GM19372 (cell line): ENCODE measurements at regions not wholly inside any gene's neighbourhood (a gene's known extent, or its start where the extent isn't known, plus 50 kb on each side); places are given as distances from the start of the nearest gene placed in this dataset.

Source experiments
- ATAC-seq: cut with Tn5 transposase; IDR thresholded peaks from one replicate; pipeline ENCODE4 v1.9.1; 2021; ENCODE audit warnings: mild to moderate bottlenecking, low read depth, moderate library complexity; ENCODE audit not compliant: unreplicated experiment

DNA sequence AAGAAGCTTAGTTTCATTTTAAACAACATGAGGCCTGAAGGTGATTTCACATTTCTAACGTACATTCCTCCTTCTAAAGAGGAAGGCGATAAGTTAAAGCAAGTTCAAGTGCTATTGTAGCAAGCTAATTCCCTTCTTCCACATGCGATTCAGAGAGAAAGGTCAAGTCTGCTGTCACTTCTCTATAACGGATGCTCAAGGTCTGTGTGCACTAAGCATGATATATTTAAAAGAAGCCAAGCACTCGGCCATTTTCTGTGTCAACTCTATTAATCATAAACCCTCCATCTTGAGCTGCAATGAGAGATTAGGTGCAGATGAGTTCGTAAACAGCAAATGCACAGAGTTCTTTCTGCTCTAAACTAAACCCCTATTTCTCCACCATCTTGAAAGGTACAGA, 568.8 kb upstream of the ZFHX3 start:
- no peak for ATAC-seq

DNA sequence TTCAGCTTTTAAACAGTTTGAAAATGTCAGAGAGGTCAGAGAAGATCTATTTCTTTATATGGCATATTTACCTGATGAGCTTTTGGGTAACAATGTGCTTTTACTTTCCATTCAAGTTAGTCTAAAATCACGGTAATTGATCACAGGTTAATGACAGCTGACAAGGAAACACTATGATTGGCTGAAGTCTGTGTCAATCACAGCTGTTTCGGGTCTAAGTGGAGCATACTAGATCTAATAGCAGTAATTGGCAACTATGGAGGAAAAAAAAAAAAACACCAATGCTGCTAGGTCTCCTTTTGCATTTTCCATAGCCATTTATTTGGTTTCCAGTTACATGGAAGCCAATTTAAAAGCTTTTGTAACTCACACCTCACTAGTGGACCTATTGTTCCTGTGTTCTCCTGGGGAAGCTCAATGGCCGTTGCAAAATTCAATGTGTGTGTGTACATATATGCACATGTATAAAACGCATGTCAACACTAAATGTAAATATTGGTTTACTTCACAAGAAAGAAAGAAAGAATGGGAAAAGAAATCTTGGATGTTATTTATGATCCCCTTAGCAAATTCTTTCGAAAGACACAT, 568.3 kb upstream of the ZFHX3 start:
- ATAC-seq, result no peak

DNA sequence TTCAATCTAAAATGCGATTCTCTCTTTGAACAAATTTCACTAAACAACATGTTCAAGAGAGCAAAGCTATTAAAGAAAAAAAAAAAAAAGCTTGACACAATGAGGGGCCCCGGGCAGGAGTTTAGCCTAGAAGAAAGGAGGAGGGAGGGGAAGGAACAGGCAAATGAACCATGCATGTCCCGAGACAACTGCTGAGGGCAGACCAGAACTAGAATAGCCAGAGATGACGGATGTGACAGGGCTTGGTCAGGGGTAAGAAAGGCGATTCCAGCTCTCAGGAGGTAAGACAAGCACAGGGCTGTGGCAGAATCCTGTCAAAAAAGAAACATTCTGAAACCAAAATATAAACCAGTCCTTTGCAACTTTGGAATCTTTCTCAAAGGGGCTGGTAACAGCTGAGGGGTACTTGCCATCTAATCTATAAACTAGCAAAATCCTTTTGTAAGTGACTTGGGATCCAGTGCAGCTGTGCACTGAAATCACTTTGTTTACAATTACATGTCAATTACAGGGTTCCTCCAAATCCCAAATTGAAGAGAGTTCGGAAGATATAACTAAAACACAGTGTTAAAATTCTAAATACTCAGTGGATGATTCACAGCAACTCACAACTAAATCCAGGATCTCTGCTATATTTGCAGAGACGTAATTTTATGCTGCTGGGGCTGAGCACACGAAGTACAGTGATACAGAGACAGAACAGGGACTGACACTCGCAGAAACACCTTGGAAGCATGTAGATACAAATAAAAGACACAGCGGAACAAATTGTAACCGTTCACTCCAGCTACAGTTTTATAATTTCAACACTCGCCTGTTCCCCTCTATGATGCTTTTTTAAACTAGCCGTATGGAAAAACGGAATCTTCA, 567.4 kb upstream of the ZFHX3 start:
- ATAC-seq, result no peak

DNA sequence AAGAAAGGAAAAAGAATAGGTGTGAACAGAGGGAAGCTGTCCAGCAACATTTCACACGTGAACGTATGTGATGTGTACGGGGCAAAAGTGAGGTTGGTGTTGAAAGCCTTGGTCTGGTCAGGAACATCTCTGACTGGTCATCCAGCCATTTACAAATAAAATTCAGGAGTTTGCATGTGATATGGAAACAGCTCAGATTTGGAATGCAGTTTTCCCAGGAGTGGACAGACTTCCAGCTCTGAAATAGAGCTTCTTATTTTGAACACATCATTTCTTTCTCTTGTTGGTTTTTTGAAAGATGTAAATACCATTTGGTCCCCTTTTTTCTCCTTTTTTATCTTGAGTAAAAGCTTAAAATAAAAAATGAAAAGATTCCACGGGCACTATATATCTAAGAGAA, 566.2 kb upstream of the ZFHX3 start:
- ATAC-seq, result no peak

DNA sequence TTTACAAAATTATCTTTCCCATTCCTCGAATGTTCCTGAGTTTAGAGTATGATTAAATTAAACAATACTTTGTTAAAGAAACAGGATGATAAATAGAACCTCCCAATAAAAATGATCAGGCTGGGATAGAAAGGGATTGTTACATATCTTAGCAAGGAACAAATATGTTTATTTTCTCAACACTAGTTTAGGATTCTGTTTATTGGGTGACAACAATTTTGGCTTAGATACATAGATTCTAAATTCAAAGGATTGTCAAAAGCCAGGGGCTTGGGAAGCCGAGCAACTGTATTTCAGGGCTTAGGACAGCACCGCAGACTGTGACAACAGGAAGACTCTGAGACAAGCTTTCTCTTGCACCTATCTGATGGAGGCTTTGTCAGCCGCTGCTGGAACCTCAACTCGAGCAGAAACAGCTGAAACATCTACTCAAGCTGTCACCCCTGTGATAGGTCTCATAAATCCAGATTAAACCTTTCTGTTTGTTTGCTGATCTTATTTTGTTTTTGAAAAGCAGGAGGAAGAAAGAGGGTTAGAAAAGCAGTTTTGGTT, 562.8 kb upstream of the ZFHX3 start:
- ATAC-seq, result no peak

DNA sequence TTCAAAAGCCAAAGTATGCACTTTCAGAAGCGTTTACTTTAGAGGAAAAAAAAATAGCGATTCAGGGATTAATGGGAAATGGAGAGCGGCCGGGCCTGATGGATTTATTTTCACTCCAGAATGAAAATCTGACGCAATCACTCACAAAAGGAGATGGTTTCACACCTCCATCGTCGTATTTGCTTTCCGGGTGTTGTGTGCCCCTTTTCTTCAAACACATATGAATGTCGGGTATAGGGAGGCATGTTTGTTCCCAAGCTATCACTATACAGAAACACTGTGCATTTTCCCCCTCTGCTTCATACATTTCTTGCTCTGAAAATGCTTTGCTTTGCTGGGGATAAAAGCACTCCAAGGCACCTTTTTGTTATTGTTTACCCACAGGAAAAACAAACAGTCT, 562.2 kb upstream of the ZFHX3 start:
- no peak for ATAC-seq

DNA sequence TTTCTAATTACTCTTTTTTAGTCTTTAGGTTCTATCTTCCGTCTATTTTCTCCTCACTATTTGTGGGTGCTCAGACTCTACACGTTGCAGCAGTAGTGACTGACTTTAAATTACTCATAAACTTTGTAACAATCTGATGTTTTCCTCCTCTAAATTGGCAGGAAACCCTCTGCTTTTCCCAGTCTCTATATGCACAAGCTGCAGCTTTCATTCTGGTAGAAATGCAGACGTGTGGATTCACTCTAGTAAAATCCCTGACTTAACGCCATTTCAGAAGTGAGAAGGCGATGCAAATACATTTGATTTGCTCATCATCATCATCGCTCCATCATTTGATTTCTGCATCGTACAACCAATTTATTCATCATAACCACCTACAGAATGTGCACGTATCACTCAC, 561.0 kb upstream of the ZFHX3 start:
- no peak for ATAC-seq

DNA sequence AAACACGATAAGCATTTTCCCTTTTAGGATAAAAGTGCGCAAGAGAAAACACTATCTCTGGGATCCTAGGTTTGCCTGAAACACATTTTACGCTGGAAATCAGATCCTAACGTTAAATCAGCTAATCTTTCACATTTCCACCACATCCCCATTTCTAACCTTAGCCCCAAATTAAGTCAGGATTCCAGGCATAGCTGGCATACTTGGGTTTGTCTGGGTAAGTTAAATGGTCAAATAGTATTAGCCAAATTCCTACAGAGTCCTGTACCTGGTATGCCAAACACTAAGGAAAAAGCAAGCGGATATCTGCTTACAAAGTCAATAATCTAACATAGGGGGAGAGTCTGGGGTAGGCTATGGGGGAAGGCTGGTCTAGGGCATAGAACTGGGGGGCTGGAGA, 557.4 kb upstream of the ZFHX3 start:
- ATAC-seq, result no peak

DNA sequence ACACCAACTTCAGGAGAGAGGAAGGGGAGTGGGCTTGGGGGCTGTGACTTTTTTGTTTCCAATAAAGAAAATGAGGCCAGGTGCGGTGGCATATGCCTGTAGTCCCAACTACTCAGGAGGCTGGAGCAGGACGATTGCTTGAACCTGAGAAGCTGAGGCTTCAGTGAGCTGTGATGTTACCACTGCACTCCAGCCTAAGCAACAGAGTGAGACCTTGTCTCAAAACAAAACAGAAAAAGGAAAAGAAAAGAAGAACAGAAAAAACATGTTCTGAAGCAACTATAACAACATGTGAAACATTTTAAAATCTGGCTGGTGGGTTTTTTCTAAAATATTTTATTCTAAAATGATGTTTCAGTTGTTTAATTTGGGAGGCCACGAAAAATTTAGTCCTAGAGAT, 554.0 kb upstream of the ZFHX3 start:
- no peak for ATAC-seq

DNA sequence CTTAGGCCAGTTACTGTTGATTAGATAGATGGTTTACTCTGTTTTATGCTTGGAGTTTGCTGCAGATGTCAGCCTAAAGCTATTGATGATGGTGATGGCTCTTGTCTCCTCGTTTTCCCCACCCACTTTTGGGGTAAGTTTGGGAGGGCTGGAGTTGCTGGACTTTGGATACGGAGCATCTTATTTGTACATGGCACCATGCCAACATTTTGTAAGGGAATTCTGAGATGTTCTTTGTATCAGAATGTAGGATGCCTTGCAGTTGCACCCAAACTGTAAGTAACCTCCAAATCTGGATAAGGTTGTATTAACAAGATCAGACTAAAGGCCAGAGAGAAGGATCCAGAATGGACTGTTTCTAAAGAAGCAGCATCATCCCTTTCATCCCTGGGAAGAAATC, 551.9 kb upstream of the ZFHX3 start:
- ATAC-seq, result no peak

DNA sequence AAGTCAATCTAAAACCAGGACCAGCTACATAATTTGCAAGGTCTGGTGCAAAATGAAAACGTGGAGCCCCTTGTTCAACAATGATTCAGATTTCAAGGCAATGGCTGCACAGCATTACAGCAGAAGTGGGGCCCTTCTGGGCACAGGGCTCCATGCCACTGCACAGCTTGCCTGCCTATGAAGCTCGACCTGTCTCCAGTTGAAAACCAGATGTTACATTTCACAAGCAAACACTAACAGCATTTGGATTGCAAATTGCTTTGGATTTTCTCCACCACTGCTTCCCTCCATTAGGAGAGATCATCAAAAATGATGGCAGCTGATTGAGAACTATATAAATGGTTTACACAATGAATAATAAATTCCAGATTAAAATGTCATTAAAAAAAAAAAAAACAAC, 551.4 kb upstream of the ZFHX3 start:
- no peak for ATAC-seq

DNA sequence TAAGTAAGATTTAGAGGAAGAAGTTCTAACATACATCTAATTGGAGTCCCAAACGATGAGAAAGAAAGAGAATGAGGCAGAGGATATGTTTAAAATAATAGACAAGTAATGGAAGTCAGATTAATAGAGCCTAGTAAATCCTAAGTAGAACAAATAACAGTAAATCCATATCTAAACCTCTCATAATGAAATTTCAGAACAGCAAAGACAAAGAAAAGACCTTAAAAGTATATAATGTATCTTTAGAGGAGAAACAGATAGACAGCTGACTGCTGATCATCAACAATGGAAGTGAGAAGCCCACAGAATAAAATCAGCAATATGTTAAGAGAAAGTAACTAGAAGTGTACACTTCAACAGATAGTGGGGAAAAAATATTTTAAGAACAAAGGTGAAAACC, 536.2 kb upstream of the ZFHX3 start:
- ATAC-seq, result no peak

DNA sequence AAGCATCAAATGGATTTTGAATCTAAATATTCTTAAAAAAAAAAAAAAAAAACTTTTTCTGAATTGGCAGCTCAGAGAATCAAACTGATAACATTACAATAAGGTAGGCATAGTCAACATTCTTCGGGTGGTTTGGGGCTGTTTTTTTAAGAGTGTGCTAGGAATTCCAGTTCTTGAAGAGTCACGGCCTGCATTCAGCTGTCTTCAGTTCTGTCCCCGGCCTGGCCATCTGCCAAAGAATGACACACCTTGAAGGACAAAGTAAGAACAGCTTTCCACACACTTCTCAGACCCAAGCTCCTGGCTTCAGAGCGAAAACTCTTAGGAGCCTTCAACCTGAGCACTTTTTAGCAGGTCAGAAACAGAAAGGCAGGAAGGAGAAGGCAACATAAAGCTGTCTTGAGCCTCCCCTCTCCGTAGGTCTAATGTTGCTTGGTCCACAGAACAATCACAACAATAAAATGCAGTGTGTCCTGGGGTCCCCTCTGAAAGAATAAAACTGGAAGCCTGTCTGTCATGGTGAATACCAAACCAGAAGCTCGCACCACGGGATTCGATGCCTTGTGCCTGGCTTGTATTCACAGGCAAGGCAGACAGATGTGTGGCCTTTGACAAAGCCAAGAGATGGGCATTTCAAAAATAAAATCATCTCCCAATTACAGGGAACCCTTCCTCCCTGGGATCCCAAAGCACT, 524.4 kb upstream of the ZFHX3 start:
- no peak for ATAC-seq

DNA sequence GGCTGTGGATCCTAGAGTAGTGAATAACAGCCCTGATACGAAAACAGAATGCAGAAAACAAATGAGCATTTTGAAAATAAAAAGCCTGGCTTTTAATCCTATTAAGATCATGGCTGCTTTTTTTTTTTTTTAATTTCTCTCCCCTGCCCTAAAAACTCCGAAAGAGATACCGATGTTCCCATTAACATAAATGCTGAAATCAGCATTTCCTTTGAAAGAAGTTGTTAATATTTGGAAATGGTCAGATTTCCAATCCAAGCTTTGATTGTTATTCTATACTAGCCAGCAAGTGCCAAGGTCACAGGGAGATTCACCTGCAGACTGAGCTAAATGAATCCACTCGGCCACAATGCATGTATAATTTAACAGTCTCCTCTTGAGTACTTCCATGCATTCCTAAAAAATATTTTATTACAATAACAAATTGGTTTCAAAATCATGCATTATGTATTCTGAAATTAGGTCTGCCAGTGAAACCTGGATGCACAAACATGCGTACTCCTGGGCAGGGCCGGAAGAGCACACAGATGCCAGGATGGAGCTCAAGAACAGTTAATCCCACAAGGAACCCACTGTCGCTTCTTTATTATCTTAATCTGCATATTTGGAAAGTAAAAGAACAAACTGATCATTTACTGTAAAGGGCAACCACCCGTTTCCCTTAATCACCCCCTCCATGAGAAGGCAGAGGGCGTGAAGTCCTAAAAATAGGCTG, 521.5 kb upstream of the ZFHX3 start:
- ATAC-seq, result no peak

DNA sequence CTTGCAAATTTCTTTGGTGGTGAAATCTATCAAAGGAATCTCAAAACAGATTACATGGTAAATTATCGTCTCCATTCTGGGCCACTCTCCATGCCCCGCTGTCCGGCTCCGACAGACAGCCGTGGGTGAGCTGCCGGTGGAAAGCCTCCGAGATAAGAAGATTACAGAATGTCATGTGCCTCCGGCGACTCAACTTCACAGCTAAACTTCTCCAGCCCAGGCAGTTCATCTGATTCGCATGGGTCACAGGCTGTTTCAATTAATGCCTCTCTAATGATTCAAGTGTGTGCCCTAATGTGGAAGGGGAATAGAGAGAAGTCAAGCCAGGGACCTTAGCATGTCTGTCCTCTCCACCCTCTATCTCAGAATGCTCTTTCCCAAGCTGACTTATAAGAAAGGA, 520.8 kb upstream of the ZFHX3 start:
- ATAC-seq, result no peak

DNA sequence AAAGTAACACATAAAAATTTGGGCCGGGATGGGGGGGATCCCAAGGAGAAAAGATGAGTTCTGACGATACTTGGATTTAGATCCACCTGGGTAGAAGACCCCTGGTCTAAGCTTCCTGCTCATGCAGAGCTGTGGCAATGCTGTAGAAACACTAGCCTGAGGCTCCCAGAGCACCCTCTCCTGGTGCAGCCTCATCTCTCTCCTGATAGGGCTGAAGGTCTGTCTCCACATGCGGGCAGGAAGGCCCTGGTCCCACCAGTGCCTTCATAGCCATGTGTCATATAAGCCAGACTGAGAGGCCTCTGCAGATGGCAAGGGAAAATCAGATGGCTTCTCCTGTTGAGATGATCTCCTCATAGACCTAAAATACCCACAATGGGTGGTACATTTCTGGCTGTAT, 518.0 kb upstream of the ZFHX3 start:
- no peak for ATAC-seq

DNA sequence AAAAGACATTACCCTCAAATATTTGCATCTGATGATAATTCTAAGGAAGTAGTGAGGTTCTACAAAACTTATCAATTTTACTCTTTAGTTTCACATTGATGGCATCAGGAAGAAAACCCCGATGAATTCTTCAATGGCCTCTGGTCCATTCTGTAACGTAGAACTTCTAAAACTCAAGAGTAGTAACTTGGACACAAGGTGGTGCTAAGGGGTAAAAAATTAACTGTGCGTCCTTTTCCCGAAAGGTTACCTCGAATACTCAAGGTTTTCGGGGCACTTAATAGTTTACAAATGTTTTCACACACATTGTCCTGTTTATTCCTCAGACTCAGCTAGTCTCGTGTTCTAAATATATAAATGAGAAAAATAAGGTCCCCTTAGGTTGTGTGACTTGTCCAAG, 517.3 kb upstream of the ZFHX3 start:
- no peak for ATAC-seq

DNA sequence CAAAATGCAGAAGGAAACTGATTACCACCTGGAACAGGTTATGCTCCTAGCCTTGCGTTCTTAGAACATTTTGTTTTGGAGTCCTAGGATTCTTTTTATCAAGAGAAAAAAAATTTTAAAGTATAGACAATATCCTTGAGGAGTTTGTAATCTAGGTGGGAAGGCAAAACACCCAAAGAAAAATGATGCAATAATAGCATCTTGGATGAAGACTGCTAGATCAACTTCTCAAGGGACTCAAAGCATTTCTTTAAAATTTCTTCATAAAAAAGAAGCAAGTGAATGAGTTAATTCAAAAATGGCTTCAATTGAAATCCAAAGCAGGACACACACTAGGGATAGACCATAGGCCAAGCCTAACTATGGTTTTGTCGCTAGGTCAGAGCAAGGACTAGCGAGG, 515.8 kb upstream of the ZFHX3 start:
- ATAC-seq, result no peak

DNA sequence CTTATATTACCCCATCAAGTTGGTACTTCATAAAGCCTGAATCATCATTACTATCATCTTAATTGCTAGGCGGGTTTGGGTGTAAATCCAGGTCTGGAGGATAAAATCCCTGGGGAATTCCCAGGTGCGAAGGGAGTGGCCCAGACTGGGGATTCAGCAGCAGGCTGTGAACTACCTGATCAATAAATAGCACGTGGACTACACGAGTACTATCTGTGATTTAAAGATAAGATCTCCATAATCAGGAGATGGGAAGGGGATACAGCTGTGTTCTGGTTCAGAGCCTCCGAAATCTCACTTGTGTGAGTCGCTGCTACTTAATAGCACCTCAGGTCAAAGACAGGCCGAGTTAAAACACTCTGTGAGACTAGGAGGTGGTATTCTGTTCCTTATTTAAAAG, 512.6 kb upstream of the ZFHX3 start:
- ATAC-seq, result no peak

DNA sequence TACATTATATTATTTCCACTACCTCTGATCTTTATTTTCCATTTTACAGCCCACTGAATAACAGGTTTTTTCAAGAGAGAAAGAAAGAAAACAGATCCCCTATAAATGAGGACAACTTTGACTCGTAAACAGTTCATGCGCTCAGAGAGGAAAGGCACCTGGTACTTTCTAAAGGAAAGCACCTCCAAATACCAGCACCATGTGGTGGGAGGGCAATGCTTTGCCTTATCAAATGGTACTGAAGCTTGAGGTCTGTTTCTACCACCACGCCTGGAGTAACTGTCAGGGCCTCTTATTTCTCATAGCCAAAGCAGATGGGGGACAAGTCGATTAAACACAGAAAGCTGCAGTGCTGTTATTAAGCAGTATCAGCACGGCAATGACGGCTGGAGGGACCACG, 510.3 kb upstream of the ZFHX3 start:
- no peak for ATAC-seq
